ENCODE measurements at regions not wholly inside any gene's neighbourhood (a gene's known extent, or its start where the extent isn't known, plus 50 kb on each side); places are given as distances from the start of the nearest gene placed in this dataset.

DNA sequence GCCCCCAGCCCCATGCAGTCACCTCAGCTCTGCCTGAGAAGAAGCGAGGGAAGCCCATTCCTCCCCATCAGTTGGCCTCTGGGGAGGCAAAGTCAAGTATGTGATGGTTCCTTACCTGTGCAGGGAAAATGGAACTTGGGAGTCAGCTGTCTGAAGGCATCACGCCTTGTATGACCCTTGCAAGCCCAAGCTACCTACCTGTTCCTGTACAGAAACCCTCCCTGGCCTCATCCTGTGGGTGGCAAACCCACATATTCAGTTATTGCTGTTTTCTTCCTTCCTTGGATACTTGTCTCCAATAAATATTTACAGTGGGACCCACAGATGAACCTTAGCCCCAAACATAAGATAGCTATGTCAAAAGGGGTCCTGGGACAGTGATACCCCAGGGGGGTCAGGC is 92.2 kb upstream of the MLN start:
- no peak for ATAC-seq
- 100% methylated on average over 1 of the region's 2 CpGs for WGBS (ENCODE audit: insufficient coverage, low coverage, low lambda C conversion rate, missing lambda C conversion rate)
- Histone ChIP-seq H3K4me1 (peaks cover 0 to 8% (median under 1%) of the 10 kb centered on the region in 4 donors), H3K4me3 (no peak overlapping the region), H3K27ac (no peak overlapping the region), H3K9me3 (no peaks in the 10 kb centered on the region), H3K36me3 (no peaks in the 10 kb centered on the region), H3K27me3 (no peaks in the 10 kb centered on the region)
- no peak for DNase-seq
- TF ChIP-seq, protein P1, sequence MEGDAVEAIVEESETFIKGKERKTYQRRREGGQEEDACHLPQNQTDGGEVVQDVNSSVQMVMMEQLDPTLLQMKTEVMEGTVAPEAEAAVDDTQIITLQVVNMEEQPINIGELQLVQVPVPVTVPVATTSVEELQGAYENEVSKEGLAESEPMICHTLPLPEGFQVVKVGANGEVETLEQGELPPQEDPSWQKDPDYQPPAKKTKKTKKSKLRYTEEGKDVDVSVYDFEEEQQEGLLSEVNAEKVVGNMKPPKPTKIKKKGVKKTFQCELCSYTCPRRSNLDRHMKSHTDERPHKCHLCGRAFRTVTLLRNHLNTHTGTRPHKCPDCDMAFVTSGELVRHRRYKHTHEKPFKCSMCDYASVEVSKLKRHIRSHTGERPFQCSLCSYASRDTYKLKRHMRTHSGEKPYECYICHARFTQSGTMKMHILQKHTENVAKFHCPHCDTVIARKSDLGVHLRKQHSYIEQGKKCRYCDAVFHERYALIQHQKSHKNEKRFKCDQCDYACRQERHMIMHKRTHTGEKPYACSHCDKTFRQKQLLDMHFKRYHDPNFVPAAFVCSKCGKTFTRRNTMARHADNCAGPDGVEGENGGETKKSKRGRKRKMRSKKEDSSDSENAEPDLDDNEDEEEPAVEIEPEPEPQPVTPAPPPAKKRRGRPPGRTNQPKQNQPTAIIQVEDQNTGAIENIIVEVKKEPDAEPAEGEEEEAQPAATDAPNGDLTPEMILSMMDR (IDR thresholded peaks at IDR 0.05): no peak
- no peak for TF ChIP-seq POLR2A (IDR thresholded peaks at IDR 0.05)
- intact Hi-C loops (cut with DNase I): no loop called here

DNA sequence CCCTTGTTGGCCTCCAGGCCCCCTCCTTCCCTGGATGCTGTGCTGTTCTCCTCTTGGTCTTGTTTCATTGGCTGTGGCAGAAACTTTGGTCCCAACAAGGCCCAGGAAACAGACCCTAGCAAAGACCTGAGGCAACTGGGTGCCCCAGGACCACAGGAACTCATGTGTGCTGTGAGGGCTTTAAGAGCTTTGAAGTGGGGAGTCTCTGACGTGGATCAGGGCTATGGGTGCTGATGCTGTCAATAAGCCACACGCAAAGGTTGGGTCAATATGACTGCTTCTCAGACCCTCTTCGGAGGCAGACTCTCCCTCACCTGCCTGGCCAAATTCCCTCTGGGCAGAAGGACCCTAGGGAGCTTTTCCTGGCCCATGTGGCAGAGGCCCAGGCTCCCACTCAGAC is 91.5 kb upstream of the MLN start:
- TF ChIP-seq, protein P1 (IDR thresholded peaks at IDR 0.05): no peak
- TF ChIP-seq POLR2A (IDR thresholded peaks at IDR 0.05): no peak
- Histone ChIP-seq H3K36me3 (no peaks in the 10 kb centered on the region), H3K27ac (no peak overlapping the region), H3K27me3 (no peaks in the 10 kb centered on the region), H3K4me1 (peaks cover 0 to 8% (median under 1%) of the 10 kb centered on the region in 4 donors), H3K9me3 (no peaks in the 10 kb centered on the region), H3K4me3 (no peak overlapping the region)
- ATAC-seq (no peak), DNase-seq (peak in 1 of 3 donors; percentile 42)
- WGBS (ENCODE audit: insufficient coverage, low coverage, low lambda C conversion rate, missing lambda C conversion rate): no CpG with 5 or more reads among the region's 3 CpGs
- intact Hi-C loops (cut with DNase I): no loop called here

DNA sequence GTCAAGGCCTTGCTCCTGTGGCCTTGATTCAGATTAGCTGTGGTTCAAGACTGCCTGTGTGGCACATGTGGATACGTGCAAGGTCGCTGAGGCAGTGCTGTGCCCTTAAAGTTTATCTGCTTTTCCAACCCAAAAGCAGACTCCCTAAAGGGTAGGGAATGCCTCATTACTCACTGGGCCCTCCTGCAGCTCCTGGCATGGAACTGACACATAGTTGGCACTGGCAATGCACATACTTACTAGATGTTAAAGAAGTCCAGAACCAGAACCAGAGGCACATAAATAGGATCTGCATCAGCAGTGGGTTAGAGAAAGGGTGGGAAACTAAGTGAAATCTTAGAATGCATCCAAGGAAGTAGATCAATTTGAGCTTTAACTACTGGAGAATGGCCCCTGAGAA is 90.6 kb upstream of the MLN start:
- Histone ChIP-seq H3K4me3 (no peak overlapping the region), H3K9me3 (no peaks in the 10 kb centered on the region), H3K27ac (no peak overlapping the region), H3K27me3 (no peaks in the 10 kb centered on the region), H3K36me3 (no peaks in the 10 kb centered on the region), H3K4me1 (peaks cover 0 to 8% (median under 1%) of the 10 kb centered on the region in 4 donors)
- WGBS (ENCODE audit: insufficient coverage, low coverage, low lambda C conversion rate, missing lambda C conversion rate): no CpG with 5 or more reads among the region's 2 CpGs
- TF ChIP-seq, protein P1 (IDR thresholded peaks at IDR 0.05): no peak
- TF ChIP-seq POLR2A (IDR thresholded peaks at IDR 0.05): no peak
- no peak for ATAC-seq
- intact Hi-C loops (cut with DNase I): no loop called here
- DNase-seq: peak in 1 of 3 donors; percentile 14

DNA sequence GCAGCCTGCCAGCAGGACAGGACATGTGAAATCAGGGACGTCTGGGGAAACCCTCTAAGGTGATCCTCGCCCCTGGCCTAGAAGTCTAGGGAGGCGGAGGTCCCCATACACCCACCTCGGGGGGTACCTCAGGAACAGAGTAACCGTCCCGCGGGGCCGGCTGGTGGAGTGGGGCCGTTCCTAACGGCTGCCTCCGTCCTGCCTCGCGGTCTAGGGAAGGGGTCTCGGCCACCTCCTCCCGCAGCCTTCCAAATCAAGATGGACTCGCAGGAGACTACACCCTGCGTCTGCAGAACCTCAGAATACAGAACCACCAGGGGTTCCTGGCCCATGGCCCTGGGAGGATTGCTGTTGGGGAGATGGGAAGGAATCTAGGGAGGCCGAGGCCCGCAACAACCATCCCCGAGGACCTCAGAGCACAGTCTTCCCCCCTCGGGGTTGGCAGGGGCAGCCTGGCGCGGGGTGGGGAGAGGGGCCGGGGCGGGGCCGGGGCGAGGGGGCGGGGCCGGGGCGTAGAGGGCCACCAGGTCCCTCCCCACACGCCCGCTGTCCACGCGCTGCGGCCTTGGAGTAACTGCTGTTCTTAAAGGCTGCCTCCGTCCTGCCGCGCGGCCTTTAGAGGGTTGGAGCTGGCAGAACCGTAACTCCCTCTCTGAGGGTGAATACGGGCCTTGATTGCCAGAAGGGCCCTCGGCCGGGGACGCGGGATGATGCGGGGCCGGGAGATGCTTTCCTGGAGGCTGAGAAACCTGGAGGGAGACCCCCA is 89.0 kb upstream of the MLN start:
- intact Hi-C loops (cut with DNase I): no loop called here
- peaks cover 0 to 8% (median under 1%) of the 10 kb centered on the region in 4 donors for H3K4me1 ChIP-seq
- no peaks in the 10 kb centered on the region for H3K9me3 ChIP-seq
- 92% methylated on average over 9 of the region's 47 CpGs for WGBS (ENCODE audit: insufficient coverage, low coverage, low lambda C conversion rate, missing lambda C conversion rate)
- no peaks in the 10 kb centered on the region for H3K27me3 ChIP-seq
- no peak overlapping the region for H3K4me3 ChIP-seq
- no peak for TF ChIP-seq POLR2A (IDR thresholded peaks at IDR 0.05)
- TF ChIP-seq, protein P1 (IDR thresholded peaks at IDR 0.05): no peak
- DNase-seq (peak in 1 of 3 donors; percentile 37), ATAC-seq (no peak)
- H3K36me3 ChIP-seq: no peaks in the 10 kb centered on the region
- H3K27ac ChIP-seq: no peak overlapping the region
